ENCODE measurements at regions not wholly inside any gene's neighbourhood (a gene's known extent, or its start where the extent isn't known, plus 50 kb on each side); places are given as distances from the start of the nearest gene placed in this dataset.

DNA sequence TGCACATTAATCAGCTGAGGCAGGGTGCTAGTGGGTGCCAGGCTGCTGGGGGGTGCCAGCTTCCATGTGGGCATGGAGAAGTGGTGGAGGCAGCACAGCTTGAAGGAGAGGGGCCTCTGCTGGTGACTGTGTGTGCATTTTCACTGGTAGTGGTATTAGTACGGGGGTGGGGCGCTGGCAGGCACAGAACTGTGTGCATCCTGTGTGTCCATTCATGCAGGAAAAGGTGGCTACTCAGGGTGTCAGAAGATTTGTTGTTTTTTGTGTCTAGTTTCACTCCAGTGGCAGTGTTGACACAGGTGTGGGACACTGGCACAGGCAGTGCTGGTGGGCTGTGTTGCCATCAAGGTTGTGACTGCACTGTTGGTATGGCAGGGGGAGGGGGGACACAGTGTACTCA lies 1303.6 kb downstream of the FAM133A start:
- TF ChIP-seq, protein P1, sequence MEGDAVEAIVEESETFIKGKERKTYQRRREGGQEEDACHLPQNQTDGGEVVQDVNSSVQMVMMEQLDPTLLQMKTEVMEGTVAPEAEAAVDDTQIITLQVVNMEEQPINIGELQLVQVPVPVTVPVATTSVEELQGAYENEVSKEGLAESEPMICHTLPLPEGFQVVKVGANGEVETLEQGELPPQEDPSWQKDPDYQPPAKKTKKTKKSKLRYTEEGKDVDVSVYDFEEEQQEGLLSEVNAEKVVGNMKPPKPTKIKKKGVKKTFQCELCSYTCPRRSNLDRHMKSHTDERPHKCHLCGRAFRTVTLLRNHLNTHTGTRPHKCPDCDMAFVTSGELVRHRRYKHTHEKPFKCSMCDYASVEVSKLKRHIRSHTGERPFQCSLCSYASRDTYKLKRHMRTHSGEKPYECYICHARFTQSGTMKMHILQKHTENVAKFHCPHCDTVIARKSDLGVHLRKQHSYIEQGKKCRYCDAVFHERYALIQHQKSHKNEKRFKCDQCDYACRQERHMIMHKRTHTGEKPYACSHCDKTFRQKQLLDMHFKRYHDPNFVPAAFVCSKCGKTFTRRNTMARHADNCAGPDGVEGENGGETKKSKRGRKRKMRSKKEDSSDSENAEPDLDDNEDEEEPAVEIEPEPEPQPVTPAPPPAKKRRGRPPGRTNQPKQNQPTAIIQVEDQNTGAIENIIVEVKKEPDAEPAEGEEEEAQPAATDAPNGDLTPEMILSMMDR (IDR thresholded peaks at IDR 0.05; ENCODE audit: low read depth, low read length, missing input control), result no peak
- TF ChIP-seq, protein P2, sequence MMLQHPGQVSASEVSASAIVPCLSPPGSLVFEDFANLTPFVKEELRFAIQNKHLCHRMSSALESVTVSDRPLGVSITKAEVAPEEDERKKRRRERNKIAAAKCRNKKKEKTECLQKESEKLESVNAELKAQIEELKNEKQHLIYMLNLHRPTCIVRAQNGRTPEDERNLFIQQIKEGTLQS (IDR thresholded peaks at IDR 0.05), result no peak
- TF ChIP-seq, protein P3, sequence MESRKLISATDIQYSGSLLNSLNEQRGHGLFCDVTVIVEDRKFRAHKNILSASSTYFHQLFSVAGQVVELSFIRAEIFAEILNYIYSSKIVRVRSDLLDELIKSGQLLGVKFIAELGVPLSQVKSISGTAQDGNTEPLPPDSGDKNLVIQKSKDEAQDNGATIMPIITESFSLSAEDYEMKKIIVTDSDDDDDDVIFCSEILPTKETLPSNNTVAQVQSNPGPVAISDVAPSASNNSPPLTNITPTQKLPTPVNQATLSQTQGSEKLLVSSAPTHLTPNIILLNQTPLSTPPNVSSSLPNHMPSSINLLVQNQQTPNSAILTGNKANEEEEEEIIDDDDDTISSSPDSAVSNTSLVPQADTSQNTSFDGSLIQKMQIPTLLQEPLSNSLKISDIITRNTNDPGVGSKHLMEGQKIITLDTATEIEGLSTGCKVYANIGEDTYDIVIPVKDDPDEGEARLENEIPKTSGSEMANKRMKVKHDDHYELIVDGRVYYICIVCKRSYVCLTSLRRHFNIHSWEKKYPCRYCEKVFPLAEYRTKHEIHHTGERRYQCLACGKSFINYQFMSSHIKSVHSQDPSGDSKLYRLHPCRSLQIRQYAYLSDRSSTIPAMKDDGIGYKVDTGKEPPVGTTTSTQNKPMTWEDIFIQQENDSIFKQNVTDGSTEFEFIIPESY (IDR thresholded peaks at IDR 0.05), result no peak
- TF ChIP-seq TAF1 (conservative IDR thresholded peaks at IDR 0.05) (no peak), RAD21 (IDR thresholded peaks at IDR 0.05) (no peak), JUND (IDR thresholded peaks at IDR 0.05) (no peak)
- TF ChIP-seq, protein P4, sequence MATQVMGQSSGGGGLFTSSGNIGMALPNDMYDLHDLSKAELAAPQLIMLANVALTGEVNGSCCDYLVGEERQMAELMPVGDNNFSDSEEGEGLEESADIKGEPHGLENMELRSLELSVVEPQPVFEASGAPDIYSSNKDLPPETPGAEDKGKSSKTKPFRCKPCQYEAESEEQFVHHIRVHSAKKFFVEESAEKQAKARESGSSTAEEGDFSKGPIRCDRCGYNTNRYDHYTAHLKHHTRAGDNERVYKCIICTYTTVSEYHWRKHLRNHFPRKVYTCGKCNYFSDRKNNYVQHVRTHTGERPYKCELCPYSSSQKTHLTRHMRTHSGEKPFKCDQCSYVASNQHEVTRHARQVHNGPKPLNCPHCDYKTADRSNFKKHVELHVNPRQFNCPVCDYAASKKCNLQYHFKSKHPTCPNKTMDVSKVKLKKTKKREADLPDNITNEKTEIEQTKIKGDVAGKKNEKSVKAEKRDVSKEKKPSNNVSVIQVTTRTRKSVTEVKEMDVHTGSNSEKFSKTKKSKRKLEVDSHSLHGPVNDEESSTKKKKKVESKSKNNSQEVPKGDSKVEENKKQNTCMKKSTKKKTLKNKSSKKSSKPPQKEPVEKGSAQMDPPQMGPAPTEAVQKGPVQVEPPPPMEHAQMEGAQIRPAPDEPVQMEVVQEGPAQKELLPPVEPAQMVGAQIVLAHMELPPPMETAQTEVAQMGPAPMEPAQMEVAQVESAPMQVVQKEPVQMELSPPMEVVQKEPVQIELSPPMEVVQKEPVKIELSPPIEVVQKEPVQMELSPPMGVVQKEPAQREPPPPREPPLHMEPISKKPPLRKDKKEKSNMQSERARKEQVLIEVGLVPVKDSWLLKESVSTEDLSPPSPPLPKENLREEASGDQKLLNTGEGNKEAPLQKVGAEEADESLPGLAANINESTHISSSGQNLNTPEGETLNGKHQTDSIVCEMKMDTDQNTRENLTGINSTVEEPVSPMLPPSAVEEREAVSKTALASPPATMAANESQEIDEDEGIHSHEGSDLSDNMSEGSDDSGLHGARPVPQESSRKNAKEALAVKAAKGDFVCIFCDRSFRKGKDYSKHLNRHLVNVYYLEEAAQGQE (IDR thresholded peaks at IDR 0.05), result no peak
- TF ChIP-seq, protein P5, sequence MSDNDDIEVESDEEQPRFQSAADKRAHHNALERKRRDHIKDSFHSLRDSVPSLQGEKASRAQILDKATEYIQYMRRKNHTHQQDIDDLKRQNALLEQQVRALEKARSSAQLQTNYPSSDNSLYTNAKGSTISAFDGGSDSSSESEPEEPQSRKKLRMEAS (IDR thresholded peaks at IDR 0.05), result no peak
